GM23338 (cell line): ENCODE measurements at regions not wholly inside any gene's neighbourhood (a gene's known extent, or its start where the extent isn't known, plus 50 kb on each side); places are given as distances from the start of the nearest gene placed in this dataset.

Source experiments
- ATAC-seq: fragments of 200-7000 bp; cut with Tn5 transposase; 3 replicates; pipeline ENCODE4 v1.9.1; 2020
- DNase-seq: peaks from one replicate; pipeline ENCODE4 v3.0.0-alpha.2; 2015; ENCODE audit warnings: low spot score
- H2AFZ ChIP-seq: fragments of 200-600 bp; sonication (generic); 2 replicates; pipeline ENCODE4 v1.8.0; 2016; ENCODE audit warnings: antibody characterized with exemption, mild to moderate bottlenecking, moderate library complexity
- H3F3A ChIP-seq: fragments of 200-600 bp; sonication (generic); replicated peaks from 2 replicates; pipeline ENCODE4 v1.8.0; 2017; ENCODE audit warnings: antibody characterized with exemption, mixed run types, low read depth
- H3K27ac ChIP-seq: fragments of 200-600 bp; sonication (generic); 2 replicates; pipeline ENCODE4 v1.6.1; 2016; ENCODE audit warnings: low read depth
- H3K27me3 ChIP-seq: fragments of 200-600 bp; sonication (generic); 2 replicates; pipeline ENCODE4 v1.8.0; 2016; ENCODE audit warnings: mild to moderate bottlenecking, mixed run types, moderate library complexity; ENCODE audit not compliant: insufficient read depth
- H3K36me3 ChIP-seq: fragments of 200-600 bp; sonication (generic); 2 replicates; pipeline ENCODE4 v1.8.0; 2016; ENCODE audit warnings: mild to moderate bottlenecking; ENCODE audit not compliant: insufficient read depth
- H3K4me1 ChIP-seq: fragments of 200-600 bp; sonication (generic); 2 replicates; pipeline ENCODE4 v1.8.0; 2016; ENCODE audit warnings: mild to moderate bottlenecking, moderate library complexity; ENCODE audit not compliant: insufficient read depth
- H3K4me2 ChIP-seq: fragments of 200-600 bp; sonication (generic); 2 replicates; pipeline ENCODE4 v1.7.1; 2017; ENCODE audit warnings: mixed run types
- H3K4me3 ChIP-seq: fragments of 200-600 bp; sonication (generic); 2 replicates; pipeline ENCODE4 v1.6.1; 2016; ENCODE audit warnings: mixed run types
- H3K79me2 ChIP-seq: fragments of 200-600 bp; sonication (generic); replicated peaks from 2 replicates; pipeline ENCODE4 v1.8.0; 2017; ENCODE audit warnings: mild to moderate bottlenecking; ENCODE audit not compliant: insufficient read depth
- H3K9me2 ChIP-seq: fragments of 200-600 bp; sonication (generic); 2 replicates; pipeline ENCODE4 v1.8.0; 2017; ENCODE audit not compliant: insufficient read depth
- H4K20me1 ChIP-seq: fragments of 200-600 bp; sonication (generic); replicated peaks from 2 replicates; pipeline ENCODE4 v1.8.0; 2017; ENCODE audit warnings: mild to moderate bottlenecking; ENCODE audit not compliant: insufficient read depth
- H3K27ac Mint-ChIP-seq: 2 replicates; pipeline ENCODE4 v1.8.0; 2020; ENCODE audit warnings: inconsistent platforms, mild to moderate bottlenecking, moderate library complexity, mixed read lengths
- H3K27me3 Mint-ChIP-seq: 3 replicates; pipeline ENCODE4 v1.8.0; 2022; ENCODE audit warnings: low read depth, mild to moderate bottlenecking, moderate library complexity, mixed read lengths, inconsistent platforms; ENCODE audit not compliant: insufficient read depth, poor library complexity
- H3K36me3 Mint-ChIP-seq: 3 replicates; pipeline ENCODE4 v1.8.0; 2021; ENCODE audit warnings: low read depth, mild to moderate bottlenecking, inconsistent platforms, moderate library complexity, mixed read lengths
- H3K4me1 Mint-ChIP-seq: 3 replicates; pipeline ENCODE4 v1.8.0; 2020; ENCODE audit warnings: mild to moderate bottlenecking, inconsistent platforms, mixed read lengths
- H3K4me3 Mint-ChIP-seq: 3 replicates; pipeline ENCODE4 v1.8.0; 2021; ENCODE audit warnings: moderate library complexity, mild to moderate bottlenecking, inconsistent platforms, mixed read lengths
- H3K9me3 Mint-ChIP-seq: 3 replicates; pipeline ENCODE4 v1.8.0; 2020; ENCODE audit warnings: moderate library complexity, mild to moderate bottlenecking, inconsistent platforms, mixed read lengths
- CREB1 ChIP-seq: fragments of 250-450 bp; sonication (Bioruptor Pico); IDR thresholded peaks from 2 replicates; pipeline ENCODE4 v1.5.0; 2020; ENCODE audit warnings: low read depth, mild to moderate bottlenecking, moderate library complexity
- CTCF ChIP-seq, 2 experiments: fragments of 200-600 bp in 1 of 2; sonication (generic) in 1 of 2; conservative IDR thresholded peaks; 2 replicates each; pipeline versions ENCODE4 v1.5.1 to v1.6.1; 2016 to 2017; ENCODE audit warnings: antibody characterized with exemption in 2 of 2, low read depth in 2 of 2, mild to moderate bottlenecking in 2 of 2, moderate library complexity in 1 of 2
- EZH2phosphoT487 ChIP-seq: fragments of 200-600 bp; sonication (generic); IDR thresholded peaks from one replicate; pipeline ENCODE4 v1.8.1; 2018; ENCODE audit warnings: antibody characterized with exemption; ENCODE audit not compliant: unreplicated experiment
- POLR2AphosphoS5 ChIP-seq: IDR thresholded peaks from 2 replicates; pipeline ENCODE4 v1.6.1; 2016; ENCODE audit warnings: antibody characterized with exemption, low read depth
- STAT1 ChIP-seq: IDR thresholded peaks from one replicate; pipeline ENCODE4 v1.6.1; 2016; ENCODE audit warnings: antibody characterized with exemption; ENCODE audit not compliant: unreplicated experiment
- ZNF114 ChIP-seq: fragments of 250-450 bp; sonication (Bioruptor Pico); IDR thresholded peaks from 2 replicates; pipeline ENCODE4 v1.5.0; 2020; ENCODE audit warnings: mild to moderate bottlenecking, moderate library complexity
- ZNF331 ChIP-seq: fragments of 250-450 bp; sonication (Bioruptor Pico); IDR thresholded peaks from 2 replicates; pipeline ENCODE4 v1.5.0; 2020; ENCODE audit warnings: low read depth, mild to moderate bottlenecking, moderate library complexity
- TF ChIP-seq, protein P1 (sequence below): IDR thresholded peaks from one replicate; pipeline ENCODE4 v1.6.1; 2018; ENCODE audit warnings: antibody characterized with exemption; ENCODE audit not compliant: unreplicated experiment

DNA sequence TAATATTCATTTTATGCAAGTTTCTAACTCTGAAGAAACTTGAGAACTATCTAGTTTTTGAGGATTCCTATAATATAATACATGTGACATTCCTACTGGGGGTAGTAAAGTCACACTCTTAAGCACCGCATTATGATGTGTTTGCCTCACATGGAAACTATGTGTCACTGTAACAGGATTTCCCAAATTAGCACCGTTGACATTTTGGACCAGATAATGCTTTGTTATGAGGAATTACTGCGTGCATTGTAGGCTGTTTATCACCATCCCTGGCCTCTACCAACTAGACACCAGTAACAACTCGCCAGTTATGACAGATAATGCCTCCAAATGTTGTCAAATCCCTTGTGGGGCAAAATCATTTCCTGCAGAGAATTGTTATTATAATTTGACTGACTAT is 267.8 kb downstream of the RAP2B start (continued):
- TF ChIP-seq CREB1 (CRISPR knock-in tag) (no peak), CTCF (conservative IDR thresholded peaks at IDR 0.05; ENCODE audit: low read depth in 2 of 2) (no peak), STAT1 (no peak)

DNA sequence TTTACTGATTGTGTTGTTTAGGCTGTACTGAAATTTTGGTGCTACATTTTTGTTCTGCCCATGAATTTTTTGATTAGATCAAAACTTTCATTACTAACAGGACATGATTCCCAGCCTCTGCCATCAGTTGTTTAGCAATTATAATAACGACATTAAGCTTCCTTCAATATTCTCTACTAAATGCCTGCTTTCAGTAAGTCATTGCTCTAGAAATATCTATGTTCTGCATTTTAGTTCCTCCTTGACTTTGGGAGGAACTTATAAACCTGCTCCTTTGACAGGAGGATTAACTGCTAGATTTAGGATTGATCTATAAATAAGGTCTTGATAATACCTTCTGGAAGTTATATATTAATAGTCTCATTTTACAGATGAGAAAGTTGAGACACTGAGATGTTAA is 269.1 kb downstream of the RAP2B start:
- DNase-seq, result no peak
- H3K36me3 Mint-ChIP-seq, result no peaks in the 10 kb centered on the region

DNA sequence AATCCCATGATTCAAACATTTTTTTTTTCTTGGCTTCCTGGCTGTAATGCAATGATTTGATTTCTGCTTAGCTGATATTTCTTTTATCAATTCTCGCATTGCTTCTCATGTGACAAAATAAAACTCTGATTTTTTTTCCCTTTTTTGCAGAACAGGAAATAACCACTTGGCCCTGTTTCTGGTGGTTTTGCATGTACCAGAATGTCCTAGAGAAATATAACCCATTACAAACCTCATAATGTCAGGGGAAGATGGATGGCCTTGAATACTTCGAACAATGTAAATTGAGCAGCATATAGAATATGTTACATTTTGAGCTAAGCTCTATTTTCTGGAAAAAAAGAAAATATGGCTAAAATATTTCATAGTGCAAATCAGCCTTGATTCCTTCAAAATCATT is 275.6 kb downstream of the RAP2B start:
- no peaks in the 10 kb centered on the region for H3K79me2 ChIP-seq
- no peaks in the 10 kb centered on the region for H3K36me3 ChIP-seq
- no peak overlapping the region for H2AFZ ChIP-seq
- Mint-ChIP-seq H3K4me1 (peaks cover 25% of the 10 kb centered on the region), H3K36me3 (no peaks in the 10 kb centered on the region), H3K27me3 (no peaks in the 10 kb centered on the region), H3K4me3 (no peak overlapping the region), H3K9me3 (no peaks in the 10 kb centered on the region), H3K27ac (no peak overlapping the region; the same call in 1 of the 2 replicates)
- no peak overlapping the region for H3K4me3 ChIP-seq
- ATAC-seq, result no peak
- H3K4me1 ChIP-seq, result peaks cover 12% of the 10 kb centered on the region
- no peak overlapping the region for H3K4me2 ChIP-seq
- H3F3A ChIP-seq, result no peaks in the 10 kb centered on the region
- H3K9me2 ChIP-seq, result no peaks in the 10 kb centered on the region
- DNase-seq, result no peak
- no peak overlapping the region for H3K27ac ChIP-seq
- no peaks in the 10 kb centered on the region for H4K20me1 ChIP-seq
- H3K27me3 ChIP-seq, result no peaks in the 10 kb centered on the region
- TF ChIP-seq ZNF114 (CRISPR knock-in tag) (no peak), POLR2AphosphoS5 (no peak), EZH2phosphoT487 (no peak), ZNF331 (CRISPR knock-in tag) (no peak), CTCF (conservative IDR thresholded peaks at IDR 0.05; ENCODE audit: low read depth in 2 of 2) (no peak)
- TF ChIP-seq, protein P1, sequence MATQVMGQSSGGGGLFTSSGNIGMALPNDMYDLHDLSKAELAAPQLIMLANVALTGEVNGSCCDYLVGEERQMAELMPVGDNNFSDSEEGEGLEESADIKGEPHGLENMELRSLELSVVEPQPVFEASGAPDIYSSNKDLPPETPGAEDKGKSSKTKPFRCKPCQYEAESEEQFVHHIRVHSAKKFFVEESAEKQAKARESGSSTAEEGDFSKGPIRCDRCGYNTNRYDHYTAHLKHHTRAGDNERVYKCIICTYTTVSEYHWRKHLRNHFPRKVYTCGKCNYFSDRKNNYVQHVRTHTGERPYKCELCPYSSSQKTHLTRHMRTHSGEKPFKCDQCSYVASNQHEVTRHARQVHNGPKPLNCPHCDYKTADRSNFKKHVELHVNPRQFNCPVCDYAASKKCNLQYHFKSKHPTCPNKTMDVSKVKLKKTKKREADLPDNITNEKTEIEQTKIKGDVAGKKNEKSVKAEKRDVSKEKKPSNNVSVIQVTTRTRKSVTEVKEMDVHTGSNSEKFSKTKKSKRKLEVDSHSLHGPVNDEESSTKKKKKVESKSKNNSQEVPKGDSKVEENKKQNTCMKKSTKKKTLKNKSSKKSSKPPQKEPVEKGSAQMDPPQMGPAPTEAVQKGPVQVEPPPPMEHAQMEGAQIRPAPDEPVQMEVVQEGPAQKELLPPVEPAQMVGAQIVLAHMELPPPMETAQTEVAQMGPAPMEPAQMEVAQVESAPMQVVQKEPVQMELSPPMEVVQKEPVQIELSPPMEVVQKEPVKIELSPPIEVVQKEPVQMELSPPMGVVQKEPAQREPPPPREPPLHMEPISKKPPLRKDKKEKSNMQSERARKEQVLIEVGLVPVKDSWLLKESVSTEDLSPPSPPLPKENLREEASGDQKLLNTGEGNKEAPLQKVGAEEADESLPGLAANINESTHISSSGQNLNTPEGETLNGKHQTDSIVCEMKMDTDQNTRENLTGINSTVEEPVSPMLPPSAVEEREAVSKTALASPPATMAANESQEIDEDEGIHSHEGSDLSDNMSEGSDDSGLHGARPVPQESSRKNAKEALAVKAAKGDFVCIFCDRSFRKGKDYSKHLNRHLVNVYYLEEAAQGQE, result no peak

More for the DNA sequence above, 269.1 kb downstream of the RAP2B start:
- no peaks in the 10 kb centered on the region for H3K36me3 ChIP-seq
- no peak for ATAC-seq
- H4K20me1 ChIP-seq, result no peaks in the 10 kb centered on the region
- H3K27ac ChIP-seq, result no peak overlapping the region
- no peak overlapping the region for H2AFZ ChIP-seq
- no peaks in the 10 kb centered on the region for H3K4me1 ChIP-seq
- Mint-ChIP-seq H3K27me3 (no peaks in the 10 kb centered on the region), H3K9me3 (peaks cover 3% of the 10 kb centered on the region; the same call in 1 of the 3 replicates), H3K4me3 (no peak overlapping the region), H3K4me1 (no peaks in the 10 kb centered on the region), H3K27ac (no peak overlapping the region)
- no peaks in the 10 kb centered on the region for H3K27me3 ChIP-seq
- H3K79me2 ChIP-seq, result no peaks in the 10 kb centered on the region
- TF ChIP-seq STAT1 (no peak), ZNF331 (CRISPR knock-in tag) (no peak), CREB1 (CRISPR knock-in tag) (no peak), EZH2phosphoT487 (no peak)
- no peaks in the 10 kb centered on the region for H3K9me2 ChIP-seq
- H3F3A ChIP-seq, result no peaks in the 10 kb centered on the region
- no peak overlapping the region for H3K4me2 ChIP-seq
- no peak overlapping the region for H3K4me3 ChIP-seq
